Caco-2 (cell line): ENCODE measurements at regions not wholly inside any gene's neighbourhood (a gene's known extent, or its start where the extent isn't known, plus 50 kb on each side); places are given as distances from the start of the nearest gene placed in this dataset.
A peak's percentile ranks its signal among the peaks of the same experiment; 100 is the strongest.

ENCODE experiments used
- BruUV-seq: library from RNA; stranded (reverse); fragments of 400-500 nt; replicated peaks from 2 replicates; lab custom pipeline; 2021; lab: Mats Ljungman, UMichigan
- CTCF ChIA-PET: fragments of 300-600 bp; sonication (Branson Sonifier 250); formaldehyde crosslinking; loops from one replicate; lab custom pipeline; 2022; ENCODE audit warnings: antibody characterized with exemption; lab: Charles Lee
- POLR2A ChIA-PET: fragments of 300-600 bp; sonication (Branson Sonifier 250); formaldehyde crosslinking; loops from one replicate; lab custom pipeline; 2022; ENCODE audit warnings: antibody characterized with exemption; lab: Charles Lee
- DNase-seq, 2 experiments: peaks; one replicate each; pipeline versions ENCODE4 v3.0.0 to v3.0.0-alpha.2; 2020 to 2022
- H3K27me3 ChIP-seq: replicated peaks from 2 replicates; pipeline ENCODE4 v1.6.0; 2011; ENCODE audit warnings: low read length; ENCODE audit not compliant: control insufficient read depth, insufficient read depth
- H3K36me3 ChIP-seq: 2 replicates; pipeline ENCODE4 v1.5.1; 2011; ENCODE audit warnings: low read length; ENCODE audit not compliant: control insufficient read depth, insufficient read depth
- H3K4me1 ChIP-seq: fragments of 250-450 bp; sonication (Bioruptor Pico); 2 replicates; pipeline ENCODE4 v1.5.1; 2020; ENCODE audit warnings: mild to moderate bottlenecking
- H3K4me3 ChIP-seq: 2 replicates; pipeline ENCODE4 v1.5.1; 2011; ENCODE audit warnings: low read depth, mild to moderate bottlenecking, control low read depth, low read length
- H3K9me3 ChIP-seq: fragments of 250-450 bp; sonication (Bioruptor Pico); 2 replicates; pipeline ENCODE4 v1.5.1; 2020; ENCODE audit warnings: mild to moderate bottlenecking, moderate library complexity
- H3K27ac Mint-ChIP-seq: one replicate; pipeline ENCODE4 v1.8.0; 2022; ENCODE audit warnings: mixed read lengths; ENCODE audit not compliant: unreplicated experiment
- H3K27me3 Mint-ChIP-seq: one replicate; pipeline ENCODE4 v1.8.0; 2022; ENCODE audit warnings: mixed read lengths; ENCODE audit not compliant: insufficient read depth, unreplicated experiment
- H3K36me3 Mint-ChIP-seq: one replicate; pipeline ENCODE4 v1.8.0; 2022; ENCODE audit warnings: mild to moderate bottlenecking, mixed read lengths; ENCODE audit not compliant: insufficient read depth, unreplicated experiment
- H3K4me1 Mint-ChIP-seq: one replicate; pipeline ENCODE4 v1.8.0; 2022; ENCODE audit warnings: low read depth, mixed read lengths; ENCODE audit not compliant: unreplicated experiment
- H3K4me3 Mint-ChIP-seq: one replicate; pipeline ENCODE4 v1.8.0; 2022; ENCODE audit warnings: mild to moderate bottlenecking, moderate library complexity, mixed read lengths; ENCODE audit not compliant: unreplicated experiment
- H3K9me3 Mint-ChIP-seq: one replicate; pipeline ENCODE4 v1.8.0; 2022; ENCODE audit warnings: mixed read lengths; ENCODE audit not compliant: unreplicated experiment
- CTCF ChIP-seq, 2 experiments: fragments of 200-600 bp in 1 of 2; IDR thresholded peaks; 1 replicate in 1 of 2; 2 replicates in 1 of 2; pipeline versions ENCODE4 v1.5.1 to v1.8.0; 2011 to 2022; ENCODE audit warnings: antibody characterized with exemption in 1 of 2, control low read depth in 1 of 2, inconsistent platforms in 1 of 2, low read depth in 1 of 2, low read length in 1 of 2, mild to moderate bottlenecking in 1 of 2, moderate library complexity in 1 of 2; ENCODE audit not compliant: insufficient read depth in 1 of 2, severe bottlenecking in 1 of 2, unreplicated experiment in 1 of 2
- intact Hi-C: fragments of 100-400 bp; cut with micrococcal nuclease; formaldehyde crosslinking; loops from one replicate; pipeline ENCODE4 v1.10.0; 2022; ENCODE audit not compliant: unreplicated experiment

GRCh38 chr6:150712505-150713252 lies 113.0 kb downstream of the PLEKHG1 start:
- no peaks in the 10 kb centered on the region for H3K27me3 Mint-ChIP-seq
- no peak for TF ChIP-seq CTCF (IDR thresholded peaks at IDR 0.05; ENCODE audit: insufficient read depth in 1 of 2, low read depth in 1 of 2, low read length in 1 of 2, severe bottlenecking in 1 of 2, unreplicated experiment in 1 of 2)
- H3K27ac Mint-ChIP-seq, result peak overlapping the region; percentile 26
- Histone ChIP-seq H3K36me3 (no peaks in the 10 kb centered on the region), H3K4me1 (peaks cover 38% of the 10 kb centered on the region), H3K27me3 (no peaks in the 10 kb centered on the region), H3K4me3 (no peak overlapping the region), H3K9me3 (no peaks in the 10 kb centered on the region)
- DNase-seq, result no peak
- peaks cover 9% of the 10 kb centered on the region for H3K9me3 Mint-ChIP-seq
- peaks cover 55% of the 10 kb centered on the region for H3K4me1 Mint-ChIP-seq
- intact Hi-C loops, result no loop called here
- no TSS peak for BruUV-seq
- H3K4me3 Mint-ChIP-seq, result no peak overlapping the region
- ChIA-PET POLR2A (no interaction called here), CTCF (no interaction called here)
- peaks cover 7% of the 10 kb centered on the region for H3K36me3 Mint-ChIP-seq

DNA sequence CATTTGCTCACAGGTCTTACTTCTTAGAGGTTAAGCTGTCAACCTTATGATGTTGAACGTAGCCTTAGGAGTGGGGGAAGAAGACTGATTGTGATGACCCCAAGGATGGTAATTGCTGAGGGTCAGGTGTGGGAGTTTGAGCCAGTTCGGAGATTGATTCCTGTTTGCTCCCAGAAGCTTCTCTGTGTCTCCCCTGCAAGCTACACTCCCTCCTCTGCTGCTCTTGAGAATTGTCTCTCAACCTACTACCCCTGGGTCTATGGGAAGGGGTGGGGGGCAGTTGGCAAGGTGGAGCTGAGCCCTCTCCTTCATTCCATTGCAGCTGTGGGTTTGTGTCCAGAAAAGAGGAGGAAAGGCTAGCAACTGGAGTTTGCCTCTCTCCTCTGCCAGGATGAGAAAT lies 113.8 kb downstream of the PLEKHG1 start:
- CTCF ChIA-PET, result no interaction called here
- TF ChIP-seq CTCF (IDR thresholded peaks at IDR 0.05; ENCODE audit: insufficient read depth in 1 of 2, low read depth in 1 of 2, low read length in 1 of 2, severe bottlenecking in 1 of 2, unreplicated experiment in 1 of 2), result no peak
- H3K9me3 Mint-ChIP-seq, result peaks cover 9% of the 10 kb centered on the region
- Histone ChIP-seq H3K4me3 (no peak overlapping the region), H3K9me3 (no peaks in the 10 kb centered on the region), H3K27me3 (no peaks in the 10 kb centered on the region), H3K4me1 (peaks cover 40% of the 10 kb centered on the region), H3K36me3 (no peaks in the 10 kb centered on the region)
- peak overlapping the region; percentile 34 for H3K4me3 Mint-ChIP-seq
- DNase-seq, result no peak
- no TSS peak for BruUV-seq
- intact Hi-C loops, result no loop called here
- H3K4me1 Mint-ChIP-seq, result peaks cover 49% of the 10 kb centered on the region
- peaks cover 7% of the 10 kb centered on the region for H3K36me3 Mint-ChIP-seq
- POLR2A ChIA-PET, result no interaction called here
- peak overlapping the region; percentile 26 for H3K27ac Mint-ChIP-seq
- H3K27me3 Mint-ChIP-seq, result no peaks in the 10 kb centered on the region

- no peaks in the 10 kb centered on the region for H3K9me3 ChIP-seq
- peaks cover 9% of the 10 kb centered on the region for H3K9me3 Mint-ChIP-seq
- no TSS peak for BruUV-seq
- H3K4me3 Mint-ChIP-seq, result peak overlapping the region; percentile 34
- H3K36me3 Mint-ChIP-seq, result peaks cover 7% of the 10 kb centered on the region
- intact Hi-C loops, result loop anchor here (1.0 kb wide), 1 partner anchor 18 kb away; no protein-coding TSS in a partner anchor
- no peaks in the 10 kb centered on the region for H3K36me3 ChIP-seq
- H3K4me1 ChIP-seq, result peaks cover 40% of the 10 kb centered on the region
- CTCF ChIA-PET, result no interaction called here
- H3K4me1 Mint-ChIP-seq, result peaks cover 51% of the 10 kb centered on the region
- H3K27me3 Mint-ChIP-seq, result no peaks in the 10 kb centered on the region
- POLR2A ChIA-PET, result no interaction called here
- H3K4me3 ChIP-seq, result no peak overlapping the region
- peak overlapping the region; percentile 26 for H3K27ac Mint-ChIP-seq
- H3K27me3 ChIP-seq, result no peaks in the 10 kb centered on the region
- DNase-seq, result no peak
- no peak for TF ChIP-seq CTCF (IDR thresholded peaks at IDR 0.05; ENCODE audit: insufficient read depth in 1 of 2, low read depth in 1 of 2, low read length in 1 of 2, severe bottlenecking in 1 of 2, unreplicated experiment in 1 of 2)
Measured at GRCh38 chr6:150713931-150714330, 114.2 kb downstream of the PLEKHG1 start.
